ENCODE measurements at regions not wholly inside any gene's neighbourhood (a gene's known extent, or its start where the extent isn't known, plus 50 kb on each side); places are given as distances from the start of the nearest gene placed in this dataset.

GRCh38 chr3:13951184-13951583 is 71.3 kb upstream of the WNT7A start:
- no peak for TF ChIP-seq CTCF (IDR thresholded peaks at IDR 0.05)
- TF ChIP-seq SIN3A (IDR thresholded peaks at IDR 0.05; ENCODE audit: borderline replicate concordance, insufficient read depth, low read depth, low read length), result no peak
- no peak for TF ChIP-seq POLR2AphosphoS5 (IDR thresholded peaks at IDR 0.05; ENCODE audit: low read depth, low read length)
- no peak for TF ChIP-seq TCF7L2 (IDR thresholded peaks at IDR 0.05; ENCODE audit: low read depth, low read length)
- TF ChIP-seq REST (IDR thresholded peaks at IDR 0.05; ENCODE audit: insufficient read depth in 1 of 2, low read depth in 2 of 2, low read length in 1 of 2), result no peak

All from Panc1 (cell line).